Prostate gland (tissue), 2 donors: ENCODE measurements at regions not wholly inside any gene's neighbourhood (a gene's known extent, or its start where the extent isn't known, plus 50 kb on each side); places are given as distances from the start of the nearest gene placed in this dataset.

Experiments
- POLR2AphosphoS5 ChIP-seq: sonication (generic); formaldehyde crosslinking; IDR thresholded peaks from one replicate; pipeline ENCODE4 v1.6.1; 2017; ENCODE audit warnings: antibody characterized with exemption
- TF ChIP-seq, protein P1 (sequence below), 4 experiments: fragments of 200-600 bp in 2 of 4; fragments of 450-650 bp in 2 of 4; sonication (generic) in 2 of 4; IDR thresholded peaks; 1 replicate in 3 of 4; 2 replicates in 1 of 4; pipeline ENCODE4 v1.5.1; 2016 to 2019; ENCODE audit warnings: antibody characterized with exemption in 4 of 4, mild to moderate bottlenecking in 2 of 4, moderate library complexity in 2 of 4

DNA sequence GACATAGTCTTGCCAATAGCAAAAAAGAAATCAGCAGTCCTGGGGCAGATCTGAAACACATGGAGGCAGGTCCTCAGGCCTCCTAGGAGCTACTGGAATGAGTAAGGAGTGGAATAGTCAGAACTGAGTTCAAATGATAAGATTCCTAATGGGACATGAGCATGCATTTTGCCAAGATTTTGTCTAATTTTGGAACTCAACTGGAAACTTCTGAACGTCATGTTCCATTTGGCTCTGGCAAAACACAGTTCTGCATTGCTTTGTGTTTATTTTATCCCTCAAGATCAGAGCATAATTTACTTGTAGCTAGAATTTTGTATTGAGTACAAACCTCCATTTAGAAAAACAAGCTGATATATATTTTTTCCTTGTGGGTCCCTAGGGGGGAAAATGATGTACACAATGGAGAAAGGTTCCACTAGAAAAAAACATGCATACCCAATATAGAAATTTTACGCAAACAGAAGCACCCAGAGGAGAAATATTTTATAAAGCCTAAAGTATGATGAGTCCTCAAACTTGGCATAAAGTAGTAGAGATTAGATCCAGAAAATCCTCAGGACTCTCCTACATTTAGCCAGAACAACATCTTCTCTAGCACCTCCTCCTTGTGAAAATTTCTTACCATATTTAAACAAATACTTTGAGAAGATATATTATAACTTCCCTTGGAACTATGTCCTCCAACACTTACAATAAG, 149.0 kb upstream of the SERP2 start:
- TF ChIP-seq, protein P1, sequence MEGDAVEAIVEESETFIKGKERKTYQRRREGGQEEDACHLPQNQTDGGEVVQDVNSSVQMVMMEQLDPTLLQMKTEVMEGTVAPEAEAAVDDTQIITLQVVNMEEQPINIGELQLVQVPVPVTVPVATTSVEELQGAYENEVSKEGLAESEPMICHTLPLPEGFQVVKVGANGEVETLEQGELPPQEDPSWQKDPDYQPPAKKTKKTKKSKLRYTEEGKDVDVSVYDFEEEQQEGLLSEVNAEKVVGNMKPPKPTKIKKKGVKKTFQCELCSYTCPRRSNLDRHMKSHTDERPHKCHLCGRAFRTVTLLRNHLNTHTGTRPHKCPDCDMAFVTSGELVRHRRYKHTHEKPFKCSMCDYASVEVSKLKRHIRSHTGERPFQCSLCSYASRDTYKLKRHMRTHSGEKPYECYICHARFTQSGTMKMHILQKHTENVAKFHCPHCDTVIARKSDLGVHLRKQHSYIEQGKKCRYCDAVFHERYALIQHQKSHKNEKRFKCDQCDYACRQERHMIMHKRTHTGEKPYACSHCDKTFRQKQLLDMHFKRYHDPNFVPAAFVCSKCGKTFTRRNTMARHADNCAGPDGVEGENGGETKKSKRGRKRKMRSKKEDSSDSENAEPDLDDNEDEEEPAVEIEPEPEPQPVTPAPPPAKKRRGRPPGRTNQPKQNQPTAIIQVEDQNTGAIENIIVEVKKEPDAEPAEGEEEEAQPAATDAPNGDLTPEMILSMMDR (IDR thresholded peaks at IDR 0.05), result no peak
- peak; percentile 51 for TF ChIP-seq POLR2AphosphoS5
